Midbrain (tissue), 1 donor: ENCODE measurements at regions not wholly inside any gene's neighbourhood (a gene's known extent, or its start where the extent isn't known, plus 50 kb on each side); places are given as distances from the start of the nearest gene placed in this dataset.

ENCODE experiments used
- DNase-seq: peaks from one replicate; lab custom pipeline; 2025; lab: John Stamatoyannopoulos, UW

GRCh38 chr13:29903543-29903942 is 53.1 kb upstream of the UBL3 start:
- no peak for DNase-seq

- DNase-seq: no peak
Observed at GRCh38 chr13:29902632-29903305, 52.4 kb upstream of the UBL3 start.

- DNase-seq: no peak
Observed at GRCh38 chr13:29901710-29902631, 51.6 kb upstream of the UBL3 start.
